Heart left ventricle (tissue), 13 donors: ENCODE measurements at regions not wholly inside any gene's neighbourhood (a gene's known extent, or its start where the extent isn't known, plus 50 kb on each side); places are given as distances from the start of the nearest gene placed in this dataset.

ENCODE experiments used
- CTCF ChIP-seq, 12 donors: fragments of 200-600 bp; sonication (generic) in 4 of 12; IDR thresholded peaks; one replicate each; pipeline versions ENCODE4 v1.5.0 to v1.8.0; 2018 to 2022; ENCODE audit warnings: antibody characterized with exemption in 12 of 12, mild to moderate bottlenecking in 5 of 12
- POLR2A ChIP-seq, 2 donors: fragments of 450-650 bp; IDR thresholded peaks; one replicate each; pipeline ENCODE4 v1.6.1; 2017; ENCODE audit warnings: antibody characterized with exemption in 2 of 2, mild to moderate bottlenecking in 2 of 2, moderate library complexity in 2 of 2
- donor health status: ischemic (EF 13 %, LVEDD 7.1; RV severe dilation, severe dysfunction).
- donor health status: DM: no; HTN: yes; CAD: no.
- donor health status: DM: no; HTN: no; CAD: no.
- donor health status: ischemic (EF 25% LVEDD 6.9; RV normal size, moderate dysfunction).
- donor health status: ischemic (EF 25% LVEDD 5.7; RV mildly dilated, moderate dysfunction).
- donor health status: ischemic (EF 35%, LVEDD 5.7; RV mildly dilated, moderate dysfunction).
- donor health status: nonischemic (EF 11% LVEDD 7.7; RV severe dilation, severe dysfunction).
- donor health status: DM: yes; HTN: yes; CAD: no.
- donor health status: PGD.
- donor health status: ischemic (EF 29% LVEDD 5.4; RV normal size, mild dysfunction).
- donor health status: nonischemic (EF 23%, LVEDD 6.1; RV moderate dilation, normal function).

- no peak for TF ChIP-seq CTCF (IDR thresholded peaks at IDR 0.05)
- no peak for TF ChIP-seq POLR2A (IDR thresholded peaks at IDR 0.05)
These were observed 141.5 kb downstream of the SMAD6 start for GRCh38 chr15:66843581-66843980.
